K562 (cell line): ENCODE measurements at regions not wholly inside any gene's neighbourhood (a gene's known extent, or its start where the extent isn't known, plus 50 kb on each side); places are given as distances from the start of the nearest gene placed in this dataset.

ENCODE experiments used
- ATAC-seq: fragments of 200-7000 bp; cut with Tn5 transposase; 3 replicates; pipeline ENCODE4 v1.9.1; 2020; ENCODE audit warnings: moderate library complexity
- BruUV-seq: library from RNA; stranded (reverse); fragments of 400-500 nt; replicated peaks from 2 replicates; lab custom pipeline; 2021; lab: Mats Ljungman, UMichigan
- CTCF ChIA-PET: fragments of 300-600 bp; formaldehyde crosslinking; extraction: SDS; loops from one replicate; lab custom pipeline; 2021; ENCODE audit warnings: low intra/inter-chr PET ratio; lab: Yijun Ruan, JAX
- POLR2A ChIA-PET: fragments of 300-600, 350-650 bp; sonication (Branson Sonifier 250); formaldehyde crosslinking; extraction: SDS; loops from one replicate; lab custom pipeline; 2021; ENCODE audit warnings: antibody characterized with exemption, inconsistent platforms; lab: Yijun Ruan, JAX
- DNase-seq, 4 experiments: peaks; one replicate each; pipeline versions ENCODE4 v3.0.0 to v3.0.0-alpha.2; 2011 to 2018; ENCODE audit warnings: low spot score in 3 of 4, mixed read lengths in 3 of 4; ENCODE audit errors: extremely low read depth in 1 of 4
- FAIRE-seq: peaks from 2 replicates; lab custom pipeline; 2011; peaks lifted over from hg19 to GRCh38; lab: Jason Lieb, UNC
- H2AFZ ChIP-seq: 2 replicates; pipeline ENCODE4 v1.6.0; 2011; ENCODE audit warnings: low read depth, low read length, control low read depth, inconsistent platforms
- H3K27ac ChIP-seq: fragments of 200-600 bp; 3 replicates; pipeline ENCODE4 v1.8.0; 2011; ENCODE audit warnings: low read depth, mild to moderate bottlenecking, control low read depth, inconsistent platforms, low read length, moderate library complexity, mixed read lengths; ENCODE audit errors: extremely low read depth
- H3K27me3 ChIP-seq, 2 experiments: fragments of 300-600 bp in 1 of 2; 2 replicates in 1 of 2; 3 replicates in 1 of 2; pipeline versions ENCODE4 v1.6.0 to v1.8.0; 2011; ENCODE audit warnings: inconsistent platforms in 2 of 2, low read length in 2 of 2, mild to moderate bottlenecking in 1 of 2, mixed read lengths in 1 of 2, moderate library complexity in 1 of 2; ENCODE audit not compliant: control insufficient read depth in 2 of 2, insufficient read depth in 2 of 2
- H3K36me3 ChIP-seq: fragments of 300-600 bp; 3 replicates; pipeline ENCODE4 v1.8.0; 2011; ENCODE audit warnings: mild to moderate bottlenecking, low read length, inconsistent platforms; ENCODE audit not compliant: control insufficient read depth, insufficient read depth
- H3K4me1 ChIP-seq, 2 experiments: fragments of 200-600 bp in 1 of 2; replicated peaks in 1 of 2; 2 replicates in 1 of 2; 3 replicates in 1 of 2; pipeline versions ENCODE4 v1.5.1 to v1.8.0; 2011; ENCODE audit warnings: inconsistent platforms in 2 of 2, low read length in 2 of 2, mild to moderate bottlenecking in 1 of 2, mixed read lengths in 1 of 2, moderate library complexity in 1 of 2; ENCODE audit not compliant: control insufficient read depth in 2 of 2, insufficient read depth in 2 of 2
- H3K4me2 ChIP-seq: 2 replicates; pipeline ENCODE4 v1.6.1; 2011; ENCODE audit warnings: low read length, control low read depth, inconsistent platforms, mixed read lengths; ENCODE audit not compliant: insufficient read depth
- H3K4me3 ChIP-seq: fragments of 200-600 bp; sonication (generic), shearing (Covaris generic); 2 replicates; pipeline ENCODE4 v1.5.1; 2016; ENCODE audit warnings: control low read depth, inconsistent platforms
- H3K79me2 ChIP-seq: fragments of 200-600 bp; 3 replicates; pipeline ENCODE4 v1.8.0; 2011; ENCODE audit warnings: low read length, inconsistent platforms; ENCODE audit not compliant: control insufficient read depth, insufficient read depth
- H3K9ac ChIP-seq, 2 experiments: 2 replicates each; pipeline versions ENCODE4 v1.6.0 to v1.6.1; 2011; ENCODE audit warnings: low read depth in 2 of 2, low read length in 2 of 2, control low read depth in 1 of 2, inconsistent platforms in 1 of 2, mild to moderate bottlenecking in 1 of 2, mixed read lengths in 1 of 2; ENCODE audit not compliant: insufficient read depth in 1 of 2
- H3K9me1 ChIP-seq: one replicate; pipeline ENCODE4 v1.6.0; 2011; ENCODE audit warnings: inconsistent platforms, mild to moderate bottlenecking, low read length, moderate library complexity; ENCODE audit not compliant: control insufficient read depth, insufficient read depth
- H3K9me3 ChIP-seq: replicated peaks from 2 replicates; pipeline ENCODE4 v1.5.1; 2011; ENCODE audit warnings: low read depth, low read length, inconsistent platforms; ENCODE audit not compliant: control insufficient read depth, insufficient read depth
- H4K20me1 ChIP-seq: replicated peaks from 2 replicates; pipeline ENCODE4 v1.6.1; 2011; ENCODE audit warnings: low read length, inconsistent platforms, mixed read lengths; ENCODE audit not compliant: control insufficient read depth, insufficient read depth
- ARHGAP35 ChIP-seq: fragments of 450-650 bp; IDR thresholded peaks from 2 replicates; pipeline ENCODE4 v1.6.1; 2018; ENCODE audit not compliant: partially characterized antibody
- ATF2 ChIP-seq: sonication (generic); formaldehyde crosslinking; IDR thresholded peaks from 2 replicates; pipeline ENCODE4 v1.8.1; 2022; ENCODE audit warnings: missing genetic modification reagents
- CBFA2T3 ChIP-seq: fragments of 450-650 bp; IDR thresholded peaks from 2 replicates; pipeline ENCODE4 v1.6.1; 2017
- MAFK ChIP-seq: IDR thresholded peaks from 2 replicates; pipeline ENCODE4 v1.6.1; 2011; ENCODE audit warnings: low read length, improper control_type of control experiment
- MCM5 ChIP-seq: fragments of 450-650 bp; IDR thresholded peaks from 2 replicates; pipeline ENCODE4 v1.6.1; 2016; ENCODE audit warnings: low read depth
- PHB2 ChIP-seq: fragments of 450-650 bp; IDR thresholded peaks from 2 replicates; pipeline ENCODE4 v1.6.1; 2017; ENCODE audit warnings: low read depth
- POLR2B ChIP-seq: fragments of 450-650 bp; IDR thresholded peaks from 2 replicates; pipeline ENCODE4 v1.6.1; 2018; ENCODE audit warnings: low read depth; ENCODE audit not compliant: partially characterized antibody
- SREBF1 ChIP-seq: fragments of 150-350 bp; IDR thresholded peaks from 2 replicates; pipeline ENCODE4 v1.6.1; 2014; ENCODE audit warnings: antibody characterized with exemption, low read depth, low read length, borderline replicate concordance
- SRSF9 ChIP-seq: fragments of 200-400 bp; formaldehyde crosslinking; IDR thresholded peaks from 2 replicates; pipeline ENCODE4 v1.6.1; 2017; ENCODE audit warnings: low read depth, low read length, borderline replicate concordance
- ZNF717 ChIP-seq: fragments of 250-450 bp; sonication (Bioruptor Pico); IDR thresholded peaks from 2 replicates; pipeline ENCODE4 v1.5.0; 2021
- ZNF766 ChIP-seq: fragments of 200-800 bp; sonication (Bioruptor generic); conservative IDR thresholded peaks from 2 replicates; pipeline ENCODE4 v1.6.1; 2016; ENCODE audit warnings: missing genetic modification characterization, missing compliant biosample characterization
- WGBS: fragments of 100-300 bp; shearing (Covaris generic); methylation state at CpG from one replicate; pipeline ENCODE4 v1.1.6; 2016; ENCODE audit warnings: low coverage, mixed read lengths; ENCODE audit not compliant: insufficient coverage; ENCODE audit errors: missing lambda C conversion rate; 5-methylcytosine and 5-hydroxymethylcytosine counted together
- in situ Hi-C: fragments of 300-500 bp; cut with MboI; formaldehyde crosslinking; loops from 4 replicates; pipeline ENCODE4 v1.15.0; 2018; ENCODE audit warnings: inconsistent platforms, mixed read lengths
- intact Hi-C: fragments of 100-400 bp; cut with micrococcal nuclease; formaldehyde crosslinking; loops from 2 replicates; pipeline ENCODE4 v1.14.2; 2022
- TF ChIP-seq, protein P1 (sequence below): IDR thresholded peaks from 2 replicates; pipeline ENCODE4 v1.6.1; 2011; ENCODE audit warnings: borderline replicate concordance, low read depth, mild to moderate bottlenecking, moderate library complexity, low read length; ENCODE audit not compliant: insufficient read depth, poor library complexity, severe bottlenecking

DNA sequence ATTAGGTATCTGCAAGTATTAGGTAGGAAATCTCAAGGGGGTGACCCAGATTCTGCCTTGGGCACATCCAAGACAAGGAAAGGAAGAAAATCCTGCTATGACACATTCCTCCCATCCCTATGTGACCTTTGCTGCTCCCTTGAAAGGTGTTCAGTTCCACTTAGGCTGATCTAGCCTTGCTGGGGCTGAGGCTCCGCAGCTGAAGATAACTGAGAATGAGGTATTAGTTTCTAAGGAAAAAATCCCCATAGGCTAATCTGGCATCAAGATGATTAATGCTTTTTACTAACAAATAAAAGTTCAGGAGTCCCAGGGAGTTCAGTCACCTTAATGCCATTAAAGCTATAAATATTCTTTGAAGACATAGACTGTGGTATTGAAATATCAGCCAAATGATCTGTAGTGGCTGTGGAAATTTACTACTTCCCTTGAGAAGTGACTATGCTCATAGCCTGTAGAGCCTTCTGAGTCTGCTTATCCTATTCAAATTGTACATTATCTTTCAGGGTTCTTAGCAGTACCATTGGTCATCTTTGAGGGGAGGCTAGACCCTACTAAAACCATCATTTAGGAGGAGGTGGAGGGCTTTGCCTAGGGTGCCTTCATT is 239.9 kb upstream of the RAG2 start:
- POLR2A ChIA-PET: no interaction called here
- H3K27me3 ChIP-seq: no peaks in the 10 kb centered on the region
- in situ Hi-C loops: no loop called here
- WGBS: 0% methylated on average over 1 of the region's 1 CpG
- H3K4me1 ChIP-seq: no peaks in the 10 kb centered on the region
- H3K79me2 ChIP-seq: no peaks in the 10 kb centered on the region
- no peak overlapping the region for H3K9ac ChIP-seq
- H3K9me1 ChIP-seq: no peaks in the 10 kb centered on the region
- intact Hi-C loops: no loop called here
- CTCF ChIA-PET: no interaction called here
- no peak for DNase-seq
- TF ChIP-seq POLR2B: no peak
- no peak for TF ChIP-seq MAFK
- no peaks in the 10 kb centered on the region for H3K9me3 ChIP-seq
- no peak overlapping the region for H3K4me2 ChIP-seq
- no TSS peak for BruUV-seq
- H3K36me3 ChIP-seq: no peaks in the 10 kb centered on the region
- no peak for FAIRE-seq
- ATAC-seq: no peak
- no peaks in the 10 kb centered on the region for H4K20me1 ChIP-seq
- H2AFZ ChIP-seq: no peak overlapping the region
- H3K27ac ChIP-seq: no peak overlapping the region
- no peak overlapping the region for H3K4me3 ChIP-seq

DNA sequence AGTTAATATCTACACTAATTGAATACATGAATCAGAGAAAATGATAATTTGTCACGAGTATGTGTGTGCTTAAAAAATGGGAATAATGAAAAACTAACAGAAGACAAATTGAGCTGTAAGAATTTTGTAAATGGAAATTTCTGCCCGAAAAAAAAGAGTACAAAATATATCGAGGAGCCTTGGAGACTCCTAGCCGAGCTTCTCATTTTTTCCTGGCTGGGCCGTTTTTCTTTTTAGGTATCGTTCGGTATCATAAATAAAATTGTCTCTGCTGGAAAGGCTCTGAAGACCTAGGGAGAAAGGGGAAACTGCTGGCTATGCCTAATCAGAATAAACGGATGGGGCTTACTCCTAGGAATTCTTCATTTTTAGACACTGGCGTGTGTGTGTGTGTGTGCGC is 227.2 kb upstream of the RAG2 start:
- no peak overlapping the region for H3K4me3 ChIP-seq
- H3K9ac ChIP-seq: no peak overlapping the region
- CTCF ChIA-PET: interaction anchor here (0.8 kb wide), 1 partner anchor 1260 kb away, joined by 3 read pairs; no protein-coding TSS in a partner anchor
- FAIRE-seq: no peak
- no peaks in the 10 kb centered on the region for H3K79me2 ChIP-seq
- no peaks in the 10 kb centered on the region for H3K27me3 ChIP-seq
- BruUV-seq: no TSS peak
- DNase-seq: no peak
- 0% methylated on average over 10 of the region's 10 CpGs for WGBS
- no peaks in the 10 kb centered on the region for H3K4me1 ChIP-seq
- intact Hi-C loops (no loop called here), in situ Hi-C loops (no loop called here)
- H3K9me3 ChIP-seq: no peaks in the 10 kb centered on the region
- H4K20me1 ChIP-seq: no peaks in the 10 kb centered on the region
- no peak overlapping the region for H2AFZ ChIP-seq
- H3K9me1 ChIP-seq: no peaks in the 10 kb centered on the region
- ATAC-seq: no peak
- POLR2A ChIA-PET: interaction anchor here (1.0 kb wide), 1 partner anchor 21 kb away, joined by 4 read pairs; no protein-coding TSS in a partner anchor
- H3K4me2 ChIP-seq: no peak overlapping the region
- H3K27ac ChIP-seq: no peak overlapping the region
- H3K36me3 ChIP-seq: no peaks in the 10 kb centered on the region
- no peak for TF ChIP-seq ZNF717
- TF ChIP-seq ARHGAP35: no peak
- no peak for TF ChIP-seq SRSF9
- no peak for TF ChIP-seq ZNF766 (CRISPR knock-in tag)
- TF ChIP-seq, protein P1, sequence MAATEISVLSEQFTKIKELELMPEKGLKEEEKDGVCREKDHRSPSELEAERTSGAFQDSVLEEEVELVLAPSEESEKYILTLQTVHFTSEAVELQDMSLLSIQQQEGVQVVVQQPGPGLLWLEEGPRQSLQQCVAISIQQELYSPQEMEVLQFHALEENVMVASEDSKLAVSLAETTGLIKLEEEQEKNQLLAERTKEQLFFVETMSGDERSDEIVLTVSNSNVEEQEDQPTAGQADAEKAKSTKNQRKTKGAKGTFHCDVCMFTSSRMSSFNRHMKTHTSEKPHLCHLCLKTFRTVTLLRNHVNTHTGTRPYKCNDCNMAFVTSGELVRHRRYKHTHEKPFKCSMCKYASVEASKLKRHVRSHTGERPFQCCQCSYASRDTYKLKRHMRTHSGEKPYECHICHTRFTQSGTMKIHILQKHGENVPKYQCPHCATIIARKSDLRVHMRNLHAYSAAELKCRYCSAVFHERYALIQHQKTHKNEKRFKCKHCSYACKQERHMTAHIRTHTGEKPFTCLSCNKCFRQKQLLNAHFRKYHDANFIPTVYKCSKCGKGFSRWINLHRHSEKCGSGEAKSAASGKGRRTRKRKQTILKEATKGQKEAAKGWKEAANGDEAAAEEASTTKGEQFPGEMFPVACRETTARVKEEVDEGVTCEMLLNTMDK: no peak
- no peak for TF ChIP-seq MAFK
- no peak for TF ChIP-seq PHB2
- no peak for TF ChIP-seq MCM5
- TF ChIP-seq SREBF1: no peak
- no peak for TF ChIP-seq ATF2 (CRISPR knock-in tag)
- no peak for TF ChIP-seq CBFA2T3
